Stimulated activated CD8-positive, alpha-beta memory T cell treated with anti-CD3 and anti-CD28 coated beads, Interleukin-15, amount 100 ng/mL, for 1 hour (primary cell): ENCODE measurements at regions not wholly inside any gene's neighbourhood (a gene's known extent, or its start where the extent isn't known, plus 50 kb on each side); places are given as distances from the start of the nearest gene placed in this dataset.
"Not testable (repeated sequence)": the region's sequence is repeated elsewhere in the genome, so short reads cannot be mapped to it uniquely, and the experiment has no call there.

Source experiments
- DNase-seq: peaks from one replicate; pipeline ENCODE4 v3.0.0-alpha.2; 2020; ENCODE audit warnings: low read depth

- no peak for DNase-seq
Measured at GRCh38 chr5:41995193-41995592, 70.1 kb downstream of the FBXO4 start.

DNA sequence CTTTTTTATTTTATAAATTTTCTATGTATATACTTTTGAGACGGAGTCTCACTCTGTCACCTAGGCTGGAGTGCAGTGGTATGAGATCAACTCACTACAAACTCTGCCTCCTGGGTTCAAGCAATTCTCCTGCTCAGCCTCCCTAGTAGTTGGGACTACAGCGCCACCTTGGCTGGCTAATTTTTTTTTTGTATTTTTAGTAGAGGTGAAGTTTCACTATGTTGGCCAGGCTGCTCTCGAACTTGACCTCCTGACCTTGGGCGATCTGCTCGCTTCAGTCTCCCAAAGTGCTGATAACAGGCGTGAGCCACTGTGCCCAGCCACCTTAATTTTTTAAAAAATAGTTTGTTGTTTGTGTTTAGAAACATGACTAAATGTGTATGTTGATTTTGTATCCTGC lies 76.6 kb downstream of the FBXO4 start:
- no peak for DNase-seq

DNA sequence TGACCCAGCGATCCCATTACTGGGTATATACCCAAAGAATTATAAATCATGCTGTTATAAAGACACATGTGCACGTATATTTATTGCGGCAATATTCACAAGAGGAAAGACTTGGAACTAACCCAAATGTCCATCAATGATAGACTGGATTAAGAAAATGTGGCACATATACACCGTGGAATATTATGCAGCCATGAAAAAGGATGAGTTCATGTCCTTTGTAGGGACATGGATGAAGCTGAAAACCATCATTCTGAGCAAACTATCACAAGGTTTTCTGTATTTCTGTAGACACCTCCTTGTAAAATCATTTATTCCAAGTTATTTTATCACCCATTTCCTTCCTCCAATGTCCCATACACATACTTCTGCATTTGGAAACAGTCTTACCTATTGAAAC lies 78.8 kb downstream of the FBXO4 start:
- DNase-seq: not testable (repeated sequence)

GRCh38 chr5:42005561-42006153 lies 80.6 kb downstream of the FBXO4 start:
- DNase-seq: no peak

DNA sequence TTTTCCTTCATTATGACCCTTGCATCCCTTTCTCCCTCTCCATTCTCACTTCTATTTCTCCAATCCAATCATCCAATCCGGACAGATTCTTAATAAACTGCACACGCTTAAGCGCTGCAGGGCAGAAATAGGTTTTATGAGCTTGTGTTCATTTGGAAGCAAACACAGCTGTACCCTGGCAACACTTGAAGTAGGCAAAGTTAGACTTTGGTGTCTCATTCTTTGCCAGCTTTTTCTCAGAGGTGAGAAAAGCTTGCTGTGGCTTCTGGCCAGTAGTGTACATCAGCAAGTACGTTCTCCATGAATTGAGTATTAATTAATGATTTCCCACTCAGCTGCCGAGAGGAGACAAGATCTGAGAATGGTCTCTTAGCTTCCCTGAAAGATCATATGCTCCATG lies 88.5 kb downstream of the FBXO4 start:
- no peak for DNase-seq

- DNase-seq: no peak
Measured at GRCh38 chr5:42015254-42015653, 90.2 kb downstream of the FBXO4 start.

DNA sequence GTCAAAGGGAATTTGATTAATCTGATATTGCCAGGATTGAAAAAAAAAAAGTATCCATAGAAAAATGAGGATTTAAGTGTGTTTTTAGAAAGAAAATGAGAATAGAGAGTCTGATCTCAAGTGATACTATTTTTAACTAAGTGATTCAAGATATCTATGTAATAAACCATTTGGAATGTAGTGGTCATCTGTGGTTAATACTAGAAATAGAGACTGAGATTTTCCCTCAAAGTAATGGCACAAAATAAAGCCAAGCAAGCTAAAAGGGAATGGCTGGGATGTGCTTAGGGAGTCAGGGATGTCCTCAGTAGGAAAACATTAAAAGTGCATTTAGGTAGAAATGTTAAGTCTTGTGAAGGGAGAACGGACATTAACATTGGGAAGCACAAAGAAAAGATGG lies 90.6 kb downstream of the FBXO4 start:
- no peak for DNase-seq

DNA sequence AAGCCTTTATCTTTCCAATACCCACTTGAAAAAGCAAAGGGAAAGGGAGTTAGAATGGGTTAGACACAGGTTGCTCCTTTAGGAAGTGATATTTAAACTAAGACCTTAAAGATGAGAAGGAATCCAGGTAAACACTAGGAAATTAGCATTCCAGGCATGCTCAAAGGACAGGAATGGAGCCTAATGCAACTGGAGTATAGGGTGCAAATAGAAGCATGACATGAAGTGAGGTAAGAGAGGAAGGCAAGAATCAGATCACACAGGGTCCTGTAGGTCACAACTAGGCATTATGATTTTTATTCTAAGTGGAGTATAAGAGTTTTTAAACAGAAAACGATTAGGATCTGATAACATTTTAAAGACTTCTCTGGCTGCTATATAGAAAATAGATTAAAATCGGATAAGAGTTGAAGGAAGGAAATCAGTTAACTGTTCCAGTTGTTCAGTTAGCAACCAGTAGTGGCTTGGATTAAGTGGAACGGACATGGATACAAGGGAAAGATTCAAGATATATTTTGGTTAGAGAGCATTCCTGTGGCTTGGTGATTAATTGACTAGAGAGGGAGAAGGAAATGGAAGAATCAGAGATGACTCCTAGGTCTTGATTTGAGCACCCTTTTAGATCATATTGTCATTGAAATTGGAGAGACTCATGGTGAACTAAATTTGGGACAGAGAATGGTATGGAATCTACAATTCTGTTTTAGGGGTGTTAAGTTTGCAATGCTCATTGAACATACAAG lies 95.9 kb downstream of the FBXO4 start:
- DNase-seq: no peak

GRCh38 chr5:42021923-42022322 lies 96.8 kb downstream of the FBXO4 start:
- DNase-seq: no peak

GRCh38 chr5:42022383-42022972 lies 97.4 kb downstream of the FBXO4 start:
- DNase-seq: no peak

GRCh38 chr5:42026446-42026845 lies 101.4 kb downstream of the FBXO4 start:
- DNase-seq: no peak

DNA sequence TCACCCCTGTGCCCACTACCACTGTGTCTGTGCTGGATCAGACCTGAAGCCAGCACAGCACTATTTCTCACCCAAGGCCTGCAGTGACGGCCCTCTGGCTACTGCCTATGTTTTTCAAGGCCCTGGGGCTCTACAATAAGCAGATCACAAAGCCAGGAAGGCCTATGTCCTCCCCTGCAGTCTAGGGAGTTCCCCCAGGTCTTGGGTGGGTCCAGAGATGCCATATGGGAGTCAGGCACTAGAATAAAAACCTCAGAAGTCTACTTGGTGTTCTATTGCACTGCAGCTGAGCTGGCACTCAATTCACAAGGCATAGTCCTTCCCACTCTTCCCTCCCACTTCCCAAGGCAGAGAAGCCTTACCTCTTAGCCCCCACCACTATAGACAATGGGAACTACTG lies 107.1 kb downstream of the FBXO4 start:
- DNase-seq: no peak

DNA sequence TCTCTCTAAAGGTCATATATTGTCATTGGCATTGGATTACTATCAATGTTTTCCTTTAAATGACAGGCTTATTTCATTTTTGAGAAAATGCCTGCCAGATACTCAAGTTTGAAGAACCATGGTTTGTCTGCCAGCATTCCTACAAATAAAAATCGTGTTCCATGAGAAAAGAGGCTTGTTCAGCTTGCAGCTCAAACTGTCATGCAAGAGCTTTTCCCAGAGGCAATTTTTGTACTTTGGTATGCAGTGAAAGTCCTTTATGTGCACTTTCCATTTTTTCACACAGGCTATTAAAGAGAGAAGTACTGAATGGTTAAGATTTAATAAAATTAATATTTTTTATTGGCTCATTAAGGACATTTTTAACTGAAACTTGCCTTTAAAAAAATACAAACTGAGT lies 110.4 kb downstream of the FBXO4 start:
- no peak for DNase-seq

DNA sequence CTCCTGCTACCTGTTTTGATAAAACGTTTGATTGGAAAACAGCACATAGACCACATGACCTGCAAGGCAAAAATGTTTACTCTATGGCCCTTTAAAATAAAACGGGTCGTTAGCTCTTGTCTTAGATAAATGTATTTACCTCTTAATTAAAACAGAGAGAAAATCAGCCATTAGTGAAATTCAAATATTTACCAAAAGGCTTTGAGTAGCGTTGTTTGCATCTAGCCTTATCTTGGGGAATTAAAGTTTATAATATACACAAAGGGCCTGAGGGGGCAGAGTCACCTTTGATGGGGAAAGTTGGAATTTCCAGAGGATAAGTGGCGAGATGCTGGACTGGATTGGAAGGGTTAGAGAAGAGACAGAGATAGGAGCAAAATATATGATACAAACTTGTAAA lies 111.3 kb downstream of the FBXO4 start:
- DNase-seq: no peak

DNA sequence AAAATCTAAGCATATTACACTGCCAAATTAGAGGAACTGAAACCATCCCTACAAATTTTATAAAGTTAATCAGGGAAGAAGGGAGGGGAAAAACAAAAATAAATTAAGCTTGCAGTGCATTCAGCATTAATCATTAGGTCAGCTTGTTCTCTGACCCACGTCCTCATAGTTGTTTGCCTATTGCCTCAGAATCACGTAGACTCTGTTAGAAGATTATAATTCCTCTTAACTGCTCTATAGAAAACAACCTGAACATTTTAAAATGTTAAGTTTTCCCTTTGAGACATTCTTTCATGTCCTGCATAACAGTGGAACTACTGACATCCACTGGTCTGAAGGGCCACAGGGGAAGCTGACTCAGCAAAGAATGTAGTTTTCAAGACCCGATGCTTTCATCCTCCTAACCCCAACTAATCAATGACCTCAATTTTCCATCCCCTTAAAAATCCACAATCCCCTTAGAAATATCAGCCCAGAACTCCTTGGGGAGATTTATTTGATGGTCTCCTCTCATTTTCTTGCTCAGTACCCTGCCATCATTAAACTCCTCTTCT lies 112.4 kb downstream of the FBXO4 start:
- no peak for DNase-seq

- no peak for DNase-seq
Measured at GRCh38 chr5:42043400-42043799, 118.3 kb downstream of the FBXO4 start.

- DNase-seq: peak; percentile 27
Measured at GRCh38 chr5:42057254-42057690, 132.2 kb downstream of the FBXO4 start.

DNA sequence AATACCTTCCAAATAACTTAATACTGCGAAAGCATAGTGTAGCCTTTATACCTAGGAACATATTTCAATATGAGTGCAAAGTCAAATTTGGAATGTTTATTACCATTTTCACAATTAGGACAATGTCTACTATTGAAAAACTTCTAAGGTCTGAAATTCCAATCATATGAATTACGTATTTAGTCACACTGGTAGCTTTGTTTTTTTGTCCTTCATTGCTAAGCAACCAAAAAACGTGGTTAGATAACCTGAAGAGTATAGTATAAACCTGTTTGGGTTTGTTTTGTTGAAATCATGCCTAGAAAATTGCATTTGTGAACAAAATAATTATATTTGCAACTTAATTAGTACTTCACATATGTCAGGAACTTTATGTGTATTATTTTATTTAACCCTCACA lies 134.2 kb downstream of the FBXO4 start:
- no peak for DNase-seq

DNA sequence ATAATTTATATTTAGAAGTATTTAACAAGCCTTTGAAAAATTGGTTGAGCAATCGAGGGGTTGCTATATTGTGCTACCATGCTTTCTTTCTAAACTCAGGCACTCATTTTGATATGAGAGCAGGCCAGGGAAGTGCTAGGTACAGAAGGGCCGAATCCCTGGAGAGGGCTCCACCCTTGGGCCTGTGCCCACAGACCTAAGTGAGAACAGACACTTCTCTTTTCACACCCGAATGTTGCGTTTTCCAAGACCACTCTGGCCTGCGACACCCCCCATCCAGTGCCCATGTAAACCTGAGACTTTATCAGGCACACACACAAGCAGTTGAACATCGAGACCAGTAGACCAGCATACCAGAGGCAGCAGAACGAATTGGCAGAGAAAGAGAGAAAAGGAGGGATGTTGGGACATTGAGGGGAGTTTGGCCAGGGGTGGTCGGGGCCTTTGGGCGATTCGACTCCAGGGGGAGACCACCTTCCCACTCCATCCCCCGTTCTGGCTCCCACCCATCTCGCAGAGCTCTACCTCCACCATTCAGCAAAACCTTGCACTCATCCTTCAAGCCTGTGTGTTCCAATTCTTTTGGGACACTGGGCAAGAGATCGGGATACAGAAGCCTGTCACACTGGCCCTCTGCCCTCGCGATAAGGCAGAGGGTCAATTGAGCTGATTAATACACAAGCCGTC lies 134.8 kb downstream of the FBXO4 start:
- DNase-seq: no peak

- DNase-seq: no peak
Measured at GRCh38 chr5:42061121-42061520, 136.0 kb downstream of the FBXO4 start.

GRCh38 chr5:42064821-42065220 lies 139.7 kb downstream of the FBXO4 start:
- DNase-seq: no peak

DNA sequence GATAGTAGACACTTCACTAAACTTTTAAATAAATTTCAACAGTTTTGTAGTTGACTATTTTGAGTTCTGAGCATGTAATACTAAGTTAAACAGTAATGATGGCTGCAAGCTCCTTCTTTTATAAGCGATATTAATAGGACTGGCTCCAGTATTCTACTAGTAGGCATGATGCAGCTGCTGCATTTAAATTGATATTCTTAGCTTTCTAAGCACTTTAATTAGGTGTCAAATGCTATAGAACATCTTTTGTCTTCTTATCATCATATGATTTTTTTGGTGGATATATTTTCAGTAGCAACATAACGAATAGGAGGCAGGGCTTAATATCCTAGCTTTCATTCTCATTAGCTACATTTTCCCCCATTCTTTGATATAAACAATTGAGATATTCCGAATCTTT lies 141.1 kb downstream of the FBXO4 start:
- DNase-seq: no peak

DNA sequence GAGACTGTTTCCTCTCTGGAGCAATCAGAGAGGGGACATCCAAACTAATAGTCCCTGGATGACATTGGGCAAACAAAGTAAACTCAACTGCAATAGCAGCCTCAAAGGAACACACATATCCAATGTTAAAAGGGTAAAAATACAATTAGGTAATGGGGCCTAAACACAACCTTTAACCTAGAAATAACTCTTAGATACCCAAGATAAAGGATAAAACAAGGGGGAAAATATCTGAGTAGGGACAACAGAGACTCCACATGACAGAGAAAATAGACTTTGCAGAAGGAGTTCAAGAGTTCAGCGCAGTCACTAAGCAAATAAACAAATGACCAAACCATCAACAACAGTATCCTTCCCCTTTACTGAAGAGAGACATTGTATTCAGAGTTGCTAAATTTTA lies 149.3 kb downstream of the FBXO4 start:
- no peak for DNase-seq
